ENCODE measurements at regions not wholly inside any gene's neighbourhood (a gene's known extent, or its start where the extent isn't known, plus 50 kb on each side); places are given as distances from the start of the nearest gene placed in this dataset.

- H3K4me3 ChIP-seq = no peak overlapping the region
- H3K9me3 ChIP-seq = no peaks in the 10 kb centered on the region
- WGBS, 3 donors = 40 to 60% (median 50%) methylated on average over 2 of the region's 2 CpGs
- H3K36me3 ChIP-seq = no peaks in the 10 kb centered on the region
- intact Hi-C loops (cut with DNase I) = no loop called here
- H3K4me1 ChIP-seq (ENCODE audit: insufficient read depth) = no peaks in the 10 kb centered on the region
- no peak overlapping the region for H3K27ac ChIP-seq
- TF ChIP-seq EP300 (IDR thresholded peaks at IDR 0.05) = no peak
- no peak for TF ChIP-seq POLR2A (IDR thresholded peaks at IDR 0.05)
- TF ChIP-seq, protein P1, sequence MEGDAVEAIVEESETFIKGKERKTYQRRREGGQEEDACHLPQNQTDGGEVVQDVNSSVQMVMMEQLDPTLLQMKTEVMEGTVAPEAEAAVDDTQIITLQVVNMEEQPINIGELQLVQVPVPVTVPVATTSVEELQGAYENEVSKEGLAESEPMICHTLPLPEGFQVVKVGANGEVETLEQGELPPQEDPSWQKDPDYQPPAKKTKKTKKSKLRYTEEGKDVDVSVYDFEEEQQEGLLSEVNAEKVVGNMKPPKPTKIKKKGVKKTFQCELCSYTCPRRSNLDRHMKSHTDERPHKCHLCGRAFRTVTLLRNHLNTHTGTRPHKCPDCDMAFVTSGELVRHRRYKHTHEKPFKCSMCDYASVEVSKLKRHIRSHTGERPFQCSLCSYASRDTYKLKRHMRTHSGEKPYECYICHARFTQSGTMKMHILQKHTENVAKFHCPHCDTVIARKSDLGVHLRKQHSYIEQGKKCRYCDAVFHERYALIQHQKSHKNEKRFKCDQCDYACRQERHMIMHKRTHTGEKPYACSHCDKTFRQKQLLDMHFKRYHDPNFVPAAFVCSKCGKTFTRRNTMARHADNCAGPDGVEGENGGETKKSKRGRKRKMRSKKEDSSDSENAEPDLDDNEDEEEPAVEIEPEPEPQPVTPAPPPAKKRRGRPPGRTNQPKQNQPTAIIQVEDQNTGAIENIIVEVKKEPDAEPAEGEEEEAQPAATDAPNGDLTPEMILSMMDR (IDR thresholded peaks at IDR 0.05) = no peak
- no peak for DNase-seq
- H3K27me3 ChIP-seq = no peaks in the 10 kb centered on the region
Observed at GRCh38 chr5:13439430-13439829, 505.1 kb downstream of the DNAH5 start.

DNA sequence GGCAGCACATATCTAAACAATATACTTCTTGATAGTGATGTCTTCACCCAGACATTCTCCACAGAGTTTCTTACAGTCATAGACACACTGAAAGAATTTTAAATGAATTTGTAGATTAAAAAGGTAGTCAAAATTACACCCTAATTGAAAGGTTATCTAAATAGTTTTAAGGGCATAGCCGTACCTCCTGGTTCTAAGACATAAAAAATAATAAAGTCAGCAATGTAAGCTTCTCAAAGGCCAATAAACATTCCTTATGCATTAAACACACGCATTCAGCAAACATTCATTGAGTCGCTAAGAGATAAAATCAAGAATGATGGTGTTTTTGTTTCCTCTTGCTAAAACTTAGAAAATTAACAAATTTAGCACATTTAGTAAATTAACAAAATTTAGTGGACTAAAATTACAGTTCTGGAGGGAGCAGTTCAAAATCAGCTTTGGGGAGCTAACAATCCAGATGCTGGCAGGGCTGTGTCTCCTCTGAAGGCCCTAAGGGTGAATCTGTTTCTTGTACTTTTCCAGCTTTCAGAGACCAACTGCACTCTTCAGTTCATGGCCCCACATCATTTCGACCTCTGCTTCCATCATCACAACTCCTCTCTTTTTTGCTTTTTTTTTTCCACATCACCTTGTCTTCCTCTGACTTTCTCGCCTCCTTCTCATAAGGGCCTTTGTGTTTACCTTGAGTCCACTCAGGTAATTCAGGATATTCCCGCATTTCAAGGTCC lies 516.5 kb downstream of the DNAH5 start:
- Histone ChIP-seq H3K27me3 (no peaks in the 10 kb centered on the region), H3K27ac (no peak overlapping the region), H3K36me3 (no peaks in the 10 kb centered on the region), H3K4me3 (no peak overlapping the region), H3K4me1 (ENCODE audit: insufficient read depth) (no peaks in the 10 kb centered on the region), H3K9me3 (no peaks in the 10 kb centered on the region)
- 41 to 67% (median 47%) methylated on average over 6 of the region's 6 CpGs for WGBS, 3 donors
- DNase-seq = no peak
- intact Hi-C loops (cut with DNase I) = no loop called here
- TF ChIP-seq, protein P1 (IDR thresholded peaks at IDR 0.05) = no peak
- TF ChIP-seq EP300 (IDR thresholded peaks at IDR 0.05) (no peak), POLR2A (IDR thresholded peaks at IDR 0.05) (no peak)

DNA sequence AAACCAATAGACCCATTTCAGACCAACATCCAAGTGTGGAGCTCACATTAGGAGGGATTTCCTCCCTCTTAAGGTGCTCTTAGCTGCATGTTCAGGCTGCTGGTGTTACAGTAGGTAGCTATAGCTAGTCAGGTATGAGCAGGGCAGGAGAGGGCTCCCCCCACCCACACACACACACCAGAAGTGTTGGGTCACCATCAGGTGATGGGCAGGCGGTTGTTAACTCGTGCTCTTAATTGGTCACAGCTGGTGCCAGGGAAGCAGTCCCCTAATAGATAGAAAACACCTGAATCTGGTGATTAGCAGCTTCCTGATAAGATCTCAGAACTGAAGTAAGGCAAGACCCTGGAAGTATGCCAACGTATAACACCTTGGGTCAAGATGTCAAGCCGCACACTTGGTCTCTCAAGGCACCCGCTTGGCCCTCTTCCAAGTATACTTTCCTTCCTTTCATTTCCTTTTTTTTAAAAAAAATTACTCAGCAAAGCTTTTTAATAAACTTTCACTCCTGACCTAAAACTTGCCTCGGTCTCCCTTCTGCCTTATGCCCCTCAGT lies 532.4 kb downstream of the DNAH5 start:
- DNase-seq = no peak
- no peaks in the 10 kb centered on the region for H3K9me3 ChIP-seq
- no peak overlapping the region for H3K27ac ChIP-seq
- H3K4me3 ChIP-seq = no peak overlapping the region
- WGBS, 3 donors = 45 to 54% (median 52%) methylated on average over 6 of the region's 6 CpGs
- TF ChIP-seq, protein P1 (IDR thresholded peaks at IDR 0.05) = no peak
- TF ChIP-seq POLR2A (IDR thresholded peaks at IDR 0.05) (no peak), EP300 (IDR thresholded peaks at IDR 0.05) (no peak)
- H3K4me1 ChIP-seq (ENCODE audit: insufficient read depth) = no peaks in the 10 kb centered on the region
- H3K36me3 ChIP-seq = no peaks in the 10 kb centered on the region
- no peaks in the 10 kb centered on the region for H3K27me3 ChIP-seq
- intact Hi-C loops (cut with DNase I) = no loop called here

- WGBS, 3 donors = 0 to 71% (median 0%) methylated on average over 1 of the region's 1 CpG
Observed at GRCh38 chr5:13408616-13409015, 535.9 kb downstream of the DNAH5 start.

DNA sequence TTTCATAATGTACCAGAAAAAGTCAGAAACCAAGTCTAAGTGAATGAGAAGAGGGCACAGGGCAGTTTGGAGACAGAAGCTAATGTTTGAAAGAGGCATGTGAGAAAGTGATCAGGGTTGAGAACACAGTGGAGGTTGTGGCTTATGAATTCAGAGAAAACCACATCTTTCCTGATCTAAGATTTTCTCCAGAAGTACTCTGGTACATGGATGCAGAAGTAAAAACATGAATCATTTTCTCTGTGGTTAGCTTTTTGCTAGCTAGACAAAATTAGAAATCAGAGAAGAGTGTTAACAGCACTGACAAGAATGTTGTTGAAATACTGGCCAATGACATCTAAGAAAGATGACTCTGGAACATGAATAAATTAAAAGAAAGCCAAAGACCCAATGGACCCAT lies 541.1 kb downstream of the DNAH5 start:
- H3K4me1 ChIP-seq (ENCODE audit: insufficient read depth) = no peaks in the 10 kb centered on the region
- no peaks in the 10 kb centered on the region for H3K27me3 ChIP-seq
- intact Hi-C loops (cut with DNase I) = no loop called here
- no peak overlapping the region for H3K27ac ChIP-seq
- no peaks in the 10 kb centered on the region for H3K36me3 ChIP-seq
- H3K9me3 ChIP-seq = no peaks in the 10 kb centered on the region
- TF ChIP-seq, protein P1 (IDR thresholded peaks at IDR 0.05) = no peak
- no peak for TF ChIP-seq EP300 (IDR thresholded peaks at IDR 0.05)
- TF ChIP-seq POLR2A (IDR thresholded peaks at IDR 0.05) = no peak
- DNase-seq = no peak
- no peak overlapping the region for H3K4me3 ChIP-seq

More at GRCh38 chr5:13408616-13409015, 535.9 kb downstream of the DNAH5 start:
- Histone ChIP-seq H3K27ac (no peak overlapping the region), H3K4me3 (no peak overlapping the region), H3K36me3 (no peaks in the 10 kb centered on the region), H3K9me3 (no peaks in the 10 kb centered on the region), H3K27me3 (no peaks in the 10 kb centered on the region), H3K4me1 (ENCODE audit: insufficient read depth) (no peaks in the 10 kb centered on the region)
- no peak for DNase-seq
- TF ChIP-seq EP300 (IDR thresholded peaks at IDR 0.05) (no peak), POLR2A (IDR thresholded peaks at IDR 0.05) (no peak)
- intact Hi-C loops (cut with DNase I) = no loop called here
